ENCODE measurements at regions not wholly inside any gene's neighbourhood (a gene's known extent, or its start where the extent isn't known, plus 50 kb on each side); places are given as distances from the start of the nearest gene placed in this dataset.

DNA sequence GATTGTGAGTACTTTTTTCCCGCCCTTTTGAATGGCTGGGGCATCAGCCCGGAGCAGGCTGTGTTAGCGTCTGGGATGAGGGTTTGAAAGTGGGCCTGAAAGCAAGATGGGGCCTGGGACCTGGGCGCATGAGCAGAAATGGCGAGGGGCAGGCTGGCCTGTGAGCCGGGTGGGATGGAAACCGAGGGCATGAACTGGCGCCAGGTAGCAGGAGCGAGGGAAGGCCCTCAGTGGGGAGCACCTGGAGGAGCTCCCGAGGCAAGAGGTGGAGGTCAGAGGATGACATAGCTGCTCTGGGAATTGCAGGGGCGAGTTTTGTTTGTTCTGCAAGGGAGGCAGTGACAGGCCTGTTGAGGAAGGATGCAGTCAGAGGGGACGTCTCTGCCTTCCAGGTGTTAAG is 68.6 kb downstream of the RGS12 start:
- POLR2A ChIA-PET = no interaction called here
- intact Hi-C loops (cut with micrococcal nuclease) = no loop called here
- Mint-ChIP-seq H3K4me1 (ENCODE audit: insufficient read depth, unreplicated experiment) (no peaks in the 10 kb centered on the region), H3K9me3 (ENCODE audit: unreplicated experiment) (no peaks in the 10 kb centered on the region), H3K4me3 (ENCODE audit: unreplicated experiment) (no peak overlapping the region), H3K36me3 (ENCODE audit: insufficient read depth, unreplicated experiment) (peaks cover 8% of the 10 kb centered on the region), H3K27ac (ENCODE audit: low read depth, unreplicated experiment) (no peak overlapping the region), H3K27me3 (ENCODE audit: insufficient read depth, unreplicated experiment) (no peaks in the 10 kb centered on the region)
- no TSS peak for BruUV-seq (replicated peaks)
- CTCF ChIA-PET = interaction anchor here (0.8 kb wide), 1 partner anchor 120 kb away, joined by 3 read pairs; no protein-coding TSS in a partner anchor
- DNase-seq (ENCODE audit: unreplicated experiment) = no peak
- TF ChIP-seq, protein P1, sequence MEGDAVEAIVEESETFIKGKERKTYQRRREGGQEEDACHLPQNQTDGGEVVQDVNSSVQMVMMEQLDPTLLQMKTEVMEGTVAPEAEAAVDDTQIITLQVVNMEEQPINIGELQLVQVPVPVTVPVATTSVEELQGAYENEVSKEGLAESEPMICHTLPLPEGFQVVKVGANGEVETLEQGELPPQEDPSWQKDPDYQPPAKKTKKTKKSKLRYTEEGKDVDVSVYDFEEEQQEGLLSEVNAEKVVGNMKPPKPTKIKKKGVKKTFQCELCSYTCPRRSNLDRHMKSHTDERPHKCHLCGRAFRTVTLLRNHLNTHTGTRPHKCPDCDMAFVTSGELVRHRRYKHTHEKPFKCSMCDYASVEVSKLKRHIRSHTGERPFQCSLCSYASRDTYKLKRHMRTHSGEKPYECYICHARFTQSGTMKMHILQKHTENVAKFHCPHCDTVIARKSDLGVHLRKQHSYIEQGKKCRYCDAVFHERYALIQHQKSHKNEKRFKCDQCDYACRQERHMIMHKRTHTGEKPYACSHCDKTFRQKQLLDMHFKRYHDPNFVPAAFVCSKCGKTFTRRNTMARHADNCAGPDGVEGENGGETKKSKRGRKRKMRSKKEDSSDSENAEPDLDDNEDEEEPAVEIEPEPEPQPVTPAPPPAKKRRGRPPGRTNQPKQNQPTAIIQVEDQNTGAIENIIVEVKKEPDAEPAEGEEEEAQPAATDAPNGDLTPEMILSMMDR (IDR thresholded peaks at IDR 0.05; ENCODE audit: unreplicated experiment) = no peak

DNA sequence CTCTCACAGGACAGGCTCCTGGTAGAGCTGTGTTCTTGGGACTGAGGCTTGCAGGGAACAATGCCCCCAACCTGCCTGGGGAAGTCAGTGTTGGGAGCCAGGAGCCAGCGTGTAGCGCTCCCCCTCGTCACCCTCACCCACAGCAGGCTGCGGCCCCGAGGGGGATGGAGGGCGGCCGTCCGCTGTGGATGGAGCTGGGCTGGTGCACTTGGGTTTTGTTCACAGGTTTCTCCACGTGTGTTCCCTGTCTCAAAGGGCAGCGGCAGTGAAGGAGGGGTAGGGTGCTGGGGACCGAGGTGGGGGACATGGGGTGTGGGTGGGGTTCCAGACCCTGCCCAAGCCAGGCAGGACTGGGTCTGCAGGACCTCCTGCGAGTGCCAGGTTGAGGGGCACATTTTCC is 69.1 kb downstream of the RGS12 start:
- DNase-seq (ENCODE audit: unreplicated experiment) = no peak
- no peak overlapping the region for H3K4me3 Mint-ChIP-seq (ENCODE audit: unreplicated experiment)
- peaks cover 8% of the 10 kb centered on the region for H3K36me3 Mint-ChIP-seq (ENCODE audit: insufficient read depth, unreplicated experiment)
- ChIA-PET POLR2A (no interaction called here), CTCF (interaction anchor here (0.8 kb wide), 1 partner anchor 120 kb away, joined by 3 read pairs; no protein-coding TSS in a partner anchor)
- TF ChIP-seq, protein P1 (IDR thresholded peaks at IDR 0.05; ENCODE audit: unreplicated experiment) = no peak
- no peak overlapping the region for H3K27ac Mint-ChIP-seq (ENCODE audit: low read depth, unreplicated experiment)
- intact Hi-C loops (cut with micrococcal nuclease) = no loop called here
- no peaks in the 10 kb centered on the region for H3K4me1 Mint-ChIP-seq (ENCODE audit: insufficient read depth, unreplicated experiment)
- H3K9me3 Mint-ChIP-seq (ENCODE audit: unreplicated experiment) = no peaks in the 10 kb centered on the region
- no TSS peak for BruUV-seq (replicated peaks)
- H3K27me3 Mint-ChIP-seq (ENCODE audit: insufficient read depth, unreplicated experiment) = no peaks in the 10 kb centered on the region

DNA sequence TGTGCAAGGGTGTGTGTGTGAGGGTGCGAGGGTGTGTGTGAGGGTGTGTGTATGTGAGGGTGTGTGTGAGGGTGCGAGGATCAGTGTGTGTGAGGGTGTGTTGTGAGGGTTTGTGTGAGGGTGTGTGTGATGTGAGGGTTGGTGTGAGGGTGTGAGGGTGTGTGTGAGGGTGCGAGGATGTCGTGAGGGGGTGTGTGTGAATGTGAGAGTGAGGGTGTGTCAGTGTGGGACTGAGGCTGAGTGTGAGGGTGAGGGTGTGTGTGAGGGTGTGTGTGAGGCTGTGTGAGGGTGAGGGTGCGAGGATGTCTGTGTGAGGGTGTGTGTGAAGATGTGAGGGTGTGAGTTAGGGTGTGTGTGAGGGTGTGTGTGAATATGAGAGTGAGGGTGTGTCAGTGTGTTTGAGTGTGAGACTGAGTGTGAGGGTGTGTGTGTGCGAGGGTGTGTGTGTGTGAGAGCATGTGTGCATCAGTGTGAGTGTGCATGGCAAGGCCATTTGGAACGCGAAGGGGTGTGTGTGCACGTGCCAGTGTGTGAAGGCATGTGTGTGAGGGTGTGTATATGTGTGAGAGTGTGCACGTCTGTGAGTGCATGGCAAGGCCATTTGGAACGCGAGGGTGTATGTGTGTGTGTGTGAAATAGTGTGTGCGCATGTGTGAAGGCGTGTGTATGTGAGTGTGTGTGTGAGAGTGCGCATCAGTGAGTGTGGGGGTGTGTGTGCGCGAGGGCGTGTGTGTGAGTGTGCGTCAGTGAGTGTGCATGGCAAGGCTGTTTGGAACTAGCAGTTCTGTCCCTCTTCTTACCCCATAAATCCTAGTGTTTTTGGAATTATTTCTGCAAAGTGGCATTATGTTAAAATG is 69.8 kb downstream of the RGS12 start:
- intact Hi-C loops (cut with micrococcal nuclease) = no loop called here
- no peaks in the 10 kb centered on the region for H3K9me3 Mint-ChIP-seq (ENCODE audit: unreplicated experiment)
- no peak overlapping the region for H3K4me3 Mint-ChIP-seq (ENCODE audit: unreplicated experiment)
- ChIA-PET POLR2A (interaction anchor here (1.1 kb wide), 1 partner anchor 36 kb away, joined by 3 read pairs; no protein-coding TSS in a partner anchor), CTCF (interaction anchor here (0.8 kb wide), 1 partner anchor 119 kb away, joined by 3 read pairs; no protein-coding TSS in a partner anchor)
- H3K4me1 Mint-ChIP-seq (ENCODE audit: insufficient read depth, unreplicated experiment) = no peaks in the 10 kb centered on the region
- TF ChIP-seq, protein P1 (IDR thresholded peaks at IDR 0.05; ENCODE audit: unreplicated experiment) = no peak
- H3K27me3 Mint-ChIP-seq (ENCODE audit: insufficient read depth, unreplicated experiment) = no peaks in the 10 kb centered on the region
- H3K36me3 Mint-ChIP-seq (ENCODE audit: insufficient read depth, unreplicated experiment) = peaks cover 8% of the 10 kb centered on the region
- DNase-seq (ENCODE audit: unreplicated experiment) = no peak
- no TSS peak for BruUV-seq (replicated peaks)
- no peak overlapping the region for H3K27ac Mint-ChIP-seq (ENCODE audit: low read depth, unreplicated experiment)

DNA sequence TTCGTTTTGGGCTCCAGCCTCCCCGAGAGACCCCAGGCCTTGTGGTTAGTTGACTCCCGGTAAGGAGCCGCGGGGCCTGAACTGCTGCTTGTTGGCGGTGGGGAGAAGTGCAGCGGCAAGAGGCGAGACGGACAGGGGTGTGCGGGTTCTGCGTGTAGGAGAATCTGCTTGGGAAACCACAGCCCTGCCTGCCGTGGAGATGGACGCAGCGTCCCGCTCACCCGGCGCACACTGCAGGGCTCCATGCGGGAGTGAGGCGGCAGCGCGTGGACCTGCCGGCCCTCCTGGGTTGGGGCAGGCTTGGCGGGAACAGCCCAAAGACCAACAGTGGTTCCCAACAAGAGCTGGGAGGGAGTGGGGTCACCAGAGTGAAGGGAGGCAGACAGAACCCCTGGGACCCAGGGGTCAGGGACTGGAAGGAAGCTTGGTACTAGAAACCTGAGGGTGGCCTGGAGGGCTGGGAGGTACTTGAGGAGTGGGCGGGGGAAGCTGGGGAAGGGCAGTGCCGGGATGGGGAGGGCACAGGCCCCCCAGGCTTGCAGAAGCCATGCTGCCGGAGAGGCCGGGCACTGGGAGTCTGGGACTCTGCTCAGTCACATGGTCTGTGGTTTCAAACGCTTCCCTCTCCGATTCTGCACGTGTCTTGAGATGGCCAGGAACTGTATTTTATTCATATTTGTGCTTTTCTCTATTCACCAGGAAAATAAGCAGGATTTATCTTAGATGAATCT is 70.8 kb downstream of the RGS12 start:
- Mint-ChIP-seq H3K27me3 (ENCODE audit: insufficient read depth, unreplicated experiment) (no peaks in the 10 kb centered on the region), H3K9me3 (ENCODE audit: unreplicated experiment) (no peaks in the 10 kb centered on the region), H3K36me3 (ENCODE audit: insufficient read depth, unreplicated experiment) (peaks cover 8% of the 10 kb centered on the region), H3K4me1 (ENCODE audit: insufficient read depth, unreplicated experiment) (no peaks in the 10 kb centered on the region), H3K27ac (ENCODE audit: low read depth, unreplicated experiment) (no peak overlapping the region), H3K4me3 (ENCODE audit: unreplicated experiment) (no peak overlapping the region)
- intact Hi-C loops (cut with micrococcal nuclease) = no loop called here
- DNase-seq (ENCODE audit: unreplicated experiment) = no peak
- CTCF ChIA-PET = no interaction called here
- POLR2A ChIA-PET = interaction anchor here (0.6 to 1.1 kb wide), 2 partner anchors 37 to 746 kb away, joined by 3 read pairs; no protein-coding TSS in a partner anchor
- TF ChIP-seq, protein P1 (IDR thresholded peaks at IDR 0.05; ENCODE audit: unreplicated experiment) = no peak
- no TSS peak for BruUV-seq (replicated peaks)

Measured in MCF 10A (cell line).